22Rv1 (cell line): ENCODE measurements at regions not wholly inside any gene's neighbourhood (a gene's known extent, or its start where the extent isn't known, plus 50 kb on each side); places are given as distances from the start of the nearest gene placed in this dataset.

Experiments
- ZFX ChIP-seq: fragments of 450-650 bp; IDR thresholded peaks from 2 replicates; pipeline ENCODE4 v1.6.1; 2017; ENCODE audit warnings: antibody characterized with exemption, borderline replicate concordance
- TF ChIP-seq, protein P1 (sequence below): fragments of 450-650 bp; IDR thresholded peaks from 2 replicates; pipeline ENCODE4 v1.5.1; 2017; ENCODE audit warnings: mild to moderate bottlenecking

DNA sequence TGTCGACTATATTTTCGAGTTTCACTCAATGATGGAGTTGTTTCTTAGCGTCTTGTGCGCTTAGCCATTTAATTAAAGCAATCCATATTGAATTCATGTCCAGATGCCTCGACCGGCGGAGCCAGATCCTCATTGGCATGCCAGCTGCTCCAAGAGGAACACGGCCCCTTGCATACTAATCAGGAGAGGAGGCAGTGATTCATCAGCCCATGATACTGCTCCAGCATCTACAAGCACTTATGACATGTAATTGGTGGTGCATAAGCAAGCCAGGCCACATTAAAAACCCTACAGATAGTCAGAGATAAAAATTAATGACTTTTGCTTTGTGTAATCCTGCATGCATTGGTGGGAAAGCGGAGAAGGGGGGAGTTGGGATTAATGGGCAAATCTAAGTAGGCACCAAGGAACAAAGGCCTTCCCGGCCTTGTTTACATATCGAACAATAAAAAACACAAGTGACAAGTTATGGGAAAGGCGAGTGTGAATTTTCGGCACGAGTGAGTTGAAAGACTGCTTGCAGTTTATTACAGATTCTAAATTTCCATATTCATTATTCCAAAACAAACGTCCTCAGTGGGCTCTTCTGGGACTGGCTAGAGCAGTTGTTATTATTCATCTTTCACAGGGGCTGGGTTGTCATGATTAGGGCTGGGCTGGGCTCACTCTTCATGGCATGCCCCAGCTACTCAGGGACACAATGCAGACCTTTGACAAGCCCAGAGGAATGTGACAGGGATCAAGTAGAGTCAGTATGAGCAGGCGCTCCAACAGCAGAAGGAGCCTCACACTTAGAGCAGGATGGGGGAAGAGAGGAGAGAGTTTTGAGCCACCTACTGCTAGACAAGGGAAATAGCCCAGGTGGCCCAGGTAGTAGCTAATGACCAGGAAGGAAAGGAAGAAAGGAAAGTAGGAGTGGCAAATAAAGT, 281.7 kb upstream of the ZFHX3 start:
- TF ChIP-seq, protein P1, sequence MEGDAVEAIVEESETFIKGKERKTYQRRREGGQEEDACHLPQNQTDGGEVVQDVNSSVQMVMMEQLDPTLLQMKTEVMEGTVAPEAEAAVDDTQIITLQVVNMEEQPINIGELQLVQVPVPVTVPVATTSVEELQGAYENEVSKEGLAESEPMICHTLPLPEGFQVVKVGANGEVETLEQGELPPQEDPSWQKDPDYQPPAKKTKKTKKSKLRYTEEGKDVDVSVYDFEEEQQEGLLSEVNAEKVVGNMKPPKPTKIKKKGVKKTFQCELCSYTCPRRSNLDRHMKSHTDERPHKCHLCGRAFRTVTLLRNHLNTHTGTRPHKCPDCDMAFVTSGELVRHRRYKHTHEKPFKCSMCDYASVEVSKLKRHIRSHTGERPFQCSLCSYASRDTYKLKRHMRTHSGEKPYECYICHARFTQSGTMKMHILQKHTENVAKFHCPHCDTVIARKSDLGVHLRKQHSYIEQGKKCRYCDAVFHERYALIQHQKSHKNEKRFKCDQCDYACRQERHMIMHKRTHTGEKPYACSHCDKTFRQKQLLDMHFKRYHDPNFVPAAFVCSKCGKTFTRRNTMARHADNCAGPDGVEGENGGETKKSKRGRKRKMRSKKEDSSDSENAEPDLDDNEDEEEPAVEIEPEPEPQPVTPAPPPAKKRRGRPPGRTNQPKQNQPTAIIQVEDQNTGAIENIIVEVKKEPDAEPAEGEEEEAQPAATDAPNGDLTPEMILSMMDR, result no peak
- no peak for TF ChIP-seq ZFX
